ENCODE measurements at regions not wholly inside any gene's neighbourhood (a gene's known extent, or its start where the extent isn't known, plus 50 kb on each side); places are given as distances from the start of the nearest gene placed in this dataset.

- no TSS peak for BruUV-seq (replicated peaks)
- H3K9me3 ChIP-seq (ENCODE audit: control insufficient read depth, insufficient read depth, low read depth, low read length), result no peaks in the 10 kb centered on the region
- no peaks in the 10 kb centered on the region for H3K4me1 ChIP-seq (ENCODE audit: control insufficient read depth, insufficient read depth, low read length)
- ATAC-seq (no peak), DNase-seq (ENCODE audit: low read depth, low spot score) (no peak)
- H3K4me3 ChIP-seq (ENCODE audit: low read depth in 2 of 2, low read length in 2 of 2), result no peak overlapping the region
- in situ Hi-C loops (cut with HindIII; ENCODE audit: low pct_unique_long_range_greater_than_20kb, low sequenced_read_pairs) (no loop called here), intact Hi-C loops (cut with micrococcal nuclease; ENCODE audit: unreplicated experiment) (no loop called here)
- H3K27ac ChIP-seq (ENCODE audit: low read length), result no peak overlapping the region
- H3K27me3 ChIP-seq (ENCODE audit: control insufficient read depth, insufficient read depth, low read length), result no peaks in the 10 kb centered on the region
- TF ChIP-seq REST (IDR thresholded peaks at IDR 0.05; ENCODE audit: insufficient read depth in 1 of 2, low read depth in 2 of 2, low read length in 1 of 2), result no peak
- TF ChIP-seq, protein P1, sequence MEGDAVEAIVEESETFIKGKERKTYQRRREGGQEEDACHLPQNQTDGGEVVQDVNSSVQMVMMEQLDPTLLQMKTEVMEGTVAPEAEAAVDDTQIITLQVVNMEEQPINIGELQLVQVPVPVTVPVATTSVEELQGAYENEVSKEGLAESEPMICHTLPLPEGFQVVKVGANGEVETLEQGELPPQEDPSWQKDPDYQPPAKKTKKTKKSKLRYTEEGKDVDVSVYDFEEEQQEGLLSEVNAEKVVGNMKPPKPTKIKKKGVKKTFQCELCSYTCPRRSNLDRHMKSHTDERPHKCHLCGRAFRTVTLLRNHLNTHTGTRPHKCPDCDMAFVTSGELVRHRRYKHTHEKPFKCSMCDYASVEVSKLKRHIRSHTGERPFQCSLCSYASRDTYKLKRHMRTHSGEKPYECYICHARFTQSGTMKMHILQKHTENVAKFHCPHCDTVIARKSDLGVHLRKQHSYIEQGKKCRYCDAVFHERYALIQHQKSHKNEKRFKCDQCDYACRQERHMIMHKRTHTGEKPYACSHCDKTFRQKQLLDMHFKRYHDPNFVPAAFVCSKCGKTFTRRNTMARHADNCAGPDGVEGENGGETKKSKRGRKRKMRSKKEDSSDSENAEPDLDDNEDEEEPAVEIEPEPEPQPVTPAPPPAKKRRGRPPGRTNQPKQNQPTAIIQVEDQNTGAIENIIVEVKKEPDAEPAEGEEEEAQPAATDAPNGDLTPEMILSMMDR (IDR thresholded peaks at IDR 0.05), result no peak
- TF ChIP-seq POLR2AphosphoS5 (IDR thresholded peaks at IDR 0.05; ENCODE audit: low read depth, low read length), result no peak
- no peak for TF ChIP-seq SIN3A (IDR thresholded peaks at IDR 0.05; ENCODE audit: borderline replicate concordance, insufficient read depth, low read depth, low read length)
- TF ChIP-seq TCF7L2 (IDR thresholded peaks at IDR 0.05; ENCODE audit: low read depth, low read length), result no peak
- H3K36me3 ChIP-seq (ENCODE audit: control insufficient read depth, insufficient read depth, low read length), result no peaks in the 10 kb centered on the region
- CTCF ChIA-PET, result no interaction called here
- POLR2A ChIA-PET, result no interaction called here
These were observed 537.6 kb downstream of the CETN3 start for GRCh38 chr5:89871906-89872305.

DNA sequence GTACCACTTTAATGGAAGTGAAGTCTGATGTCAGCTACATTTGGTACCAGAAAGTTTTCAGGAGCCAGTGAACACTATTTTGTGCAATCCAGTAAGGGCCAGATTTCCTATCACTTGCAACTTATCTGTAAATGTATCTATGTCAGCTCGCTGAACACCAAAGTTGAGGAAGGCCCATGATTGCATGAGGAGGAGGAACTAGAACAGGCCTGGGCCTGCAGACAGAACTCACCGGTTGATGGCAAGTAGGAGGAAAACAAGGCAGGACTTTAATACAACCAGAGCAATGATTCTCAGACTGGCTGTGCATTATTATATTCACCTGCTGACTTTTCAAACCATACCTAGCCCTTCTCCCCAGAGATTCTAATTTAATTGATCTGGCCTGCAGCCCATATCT is 540.2 kb downstream of the CETN3 start:
- Histone ChIP-seq H3K9me3 (ENCODE audit: control insufficient read depth, insufficient read depth, low read depth, low read length) (no peaks in the 10 kb centered on the region), H3K27me3 (ENCODE audit: control insufficient read depth, insufficient read depth, low read length) (no peaks in the 10 kb centered on the region), H3K36me3 (ENCODE audit: control insufficient read depth, insufficient read depth, low read length) (no peaks in the 10 kb centered on the region), H3K4me1 (ENCODE audit: control insufficient read depth, insufficient read depth, low read length) (no peaks in the 10 kb centered on the region), H3K4me3 (ENCODE audit: low read depth in 2 of 2, low read length in 2 of 2) (no peak overlapping the region), H3K27ac (ENCODE audit: low read length) (no peak overlapping the region)
- TF ChIP-seq REST (IDR thresholded peaks at IDR 0.05; ENCODE audit: insufficient read depth in 1 of 2, low read depth in 2 of 2, low read length in 1 of 2), result no peak
- no peak for TF ChIP-seq TCF7L2 (IDR thresholded peaks at IDR 0.05; ENCODE audit: low read depth, low read length)
- TF ChIP-seq, protein P1 (IDR thresholded peaks at IDR 0.05), result no peak
- no peak for TF ChIP-seq POLR2AphosphoS5 (IDR thresholded peaks at IDR 0.05; ENCODE audit: low read depth, low read length)
- TF ChIP-seq SIN3A (IDR thresholded peaks at IDR 0.05; ENCODE audit: borderline replicate concordance, insufficient read depth, low read depth, low read length), result no peak
- in situ Hi-C loops (cut with HindIII; ENCODE audit: low pct_unique_long_range_greater_than_20kb, low sequenced_read_pairs) (no loop called here), intact Hi-C loops (cut with micrococcal nuclease; ENCODE audit: unreplicated experiment) (no loop called here)
- BruUV-seq (replicated peaks), result no TSS peak
- POLR2A ChIA-PET, result no interaction called here
- DNase-seq (ENCODE audit: low read depth, low spot score) (no peak), ATAC-seq (no peak)
- CTCF ChIA-PET, result no interaction called here
